ENCODE measurements at regions not wholly inside any gene's neighbourhood (a gene's known extent, or its start where the extent isn't known, plus 50 kb on each side); places are given as distances from the start of the nearest gene placed in this dataset.

- no peak for DNase-seq
- intact Hi-C loops (cut with DNase I): no loop called here
- WGBS, 3 donors: 51 to 65% (median 61%) methylated on average over 2 of the region's 2 CpGs
- ATAC-seq: no peak
- no peaks in the 10 kb centered on the region for H3K4me1 ChIP-seq
- no peak for TF ChIP-seq CTCF (IDR thresholded peaks at IDR 0.05)
- no peaks in the 10 kb centered on the region for H3K27me3 ChIP-seq (ENCODE audit: insufficient read depth in 3 of 3, low read length in 2 of 3)
- H3K27ac ChIP-seq: no peak overlapping the region
- no peak overlapping the region for H3K4me3 ChIP-seq
- no peaks in the 10 kb centered on the region for H3K9me3 ChIP-seq
- no peaks in the 10 kb centered on the region for H3K36me3 ChIP-seq (ENCODE audit: insufficient read depth in 1 of 2, low read depth in 1 of 2)
These were observed 412.0 kb downstream of the MEIS1 start for GRCh38 chr2:66846887-66847286.

DNA sequence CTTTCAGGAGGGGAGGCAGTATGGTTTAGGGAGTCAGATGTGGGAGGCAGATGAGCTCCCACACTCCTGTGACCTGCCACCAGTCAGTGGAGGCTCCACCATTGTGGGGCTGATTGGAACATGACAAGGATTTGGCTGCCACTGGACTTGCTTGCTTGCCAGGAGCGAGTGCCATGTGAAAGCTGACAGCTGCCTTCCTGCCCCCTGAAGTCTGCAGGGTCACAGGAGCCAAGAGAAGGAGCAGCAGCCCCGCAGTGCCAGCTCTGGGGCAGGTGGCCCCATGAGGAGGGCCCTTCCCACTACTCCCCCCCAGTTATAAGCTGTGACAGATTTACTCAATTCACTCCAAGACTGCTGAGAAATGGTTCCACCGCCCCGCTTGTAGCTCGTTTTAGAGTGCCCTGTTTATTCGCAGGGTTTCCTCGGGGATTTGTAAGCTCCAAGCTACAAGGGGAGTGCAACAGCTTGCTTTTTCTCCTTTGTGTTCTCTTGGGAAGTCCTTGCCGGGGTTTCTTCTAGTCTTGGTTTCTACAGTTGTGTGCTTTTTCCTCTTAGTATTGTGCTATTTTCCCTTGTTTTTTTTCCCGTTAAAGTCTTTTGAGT is 414.3 kb downstream of the MEIS1 start:
- DNase-seq (peak in 1 of 2 donors; percentile 39), ATAC-seq (peak in 1 of 4 donors; percentile 31)
- Histone ChIP-seq H3K9me3 (no peaks in the 10 kb centered on the region), H3K4me1 (no peaks in the 10 kb centered on the region), H3K27me3 (ENCODE audit: insufficient read depth in 3 of 3, low read length in 2 of 3) (peaks cover 0 to 1% (median 0%) of the 10 kb centered on the region in 3 donors), H3K36me3 (ENCODE audit: insufficient read depth in 1 of 2, low read depth in 1 of 2) (no peaks in the 10 kb centered on the region), H3K4me3 (no peak overlapping the region), H3K27ac (no peak overlapping the region)
- no peak for TF ChIP-seq CTCF (IDR thresholded peaks at IDR 0.05)
- 24 to 37% (median 24%) methylated on average over 9 of the region's 9 CpGs for WGBS, 3 donors
- intact Hi-C loops (cut with DNase I): no loop called here

GRCh38 chr2:66850376-66850775 is 415.5 kb downstream of the MEIS1 start:
- no peak for DNase-seq
- Histone ChIP-seq H3K9me3 (no peaks in the 10 kb centered on the region), H3K36me3 (ENCODE audit: insufficient read depth in 1 of 2, low read depth in 1 of 2) (no peaks in the 10 kb centered on the region), H3K27ac (no peak overlapping the region), H3K4me3 (no peak overlapping the region), H3K4me1 (no peaks in the 10 kb centered on the region), H3K27me3 (ENCODE audit: insufficient read depth in 3 of 3, low read length in 2 of 3) (peaks cover 0 to 4% (median 3%) of the 10 kb centered on the region in 3 donors)
- no peak for ATAC-seq
- intact Hi-C loops (cut with DNase I): no loop called here
- no peak for TF ChIP-seq CTCF (IDR thresholded peaks at IDR 0.05)
- 49 to 74% (median 58%) methylated on average over 10 of the region's 10 CpGs for WGBS, 3 donors

DNA sequence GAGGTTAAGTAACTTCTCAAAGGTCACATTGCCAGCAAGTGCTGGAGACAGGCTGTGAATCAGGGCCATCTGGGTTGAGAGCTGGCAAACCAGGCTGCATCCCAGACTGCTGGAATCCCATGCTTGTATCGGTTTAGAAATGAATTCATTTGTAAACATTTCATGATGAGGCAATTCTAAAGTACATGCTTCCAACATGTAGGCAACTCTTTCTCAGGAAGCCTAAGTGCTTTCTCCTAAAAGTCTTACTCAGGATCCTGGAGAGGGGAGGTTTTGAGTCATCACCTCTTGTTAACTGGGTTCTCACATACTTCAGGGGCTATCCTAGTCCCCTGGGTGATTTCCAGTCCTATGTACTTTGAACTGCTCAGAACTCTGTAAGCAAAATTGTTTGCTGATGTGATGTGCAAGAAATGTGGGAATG is 416.5 kb downstream of the MEIS1 start:
- WGBS, 3 donors: 55 to 65% (median 58%) methylated on average over 1 of the region's 1 CpG
- Histone ChIP-seq H3K27me3 (ENCODE audit: insufficient read depth in 3 of 3, low read length in 2 of 3) (peaks cover 0 to 4% (median 3%) of the 10 kb centered on the region in 3 donors), H3K27ac (no peak overlapping the region), H3K4me3 (no peak overlapping the region), H3K36me3 (ENCODE audit: insufficient read depth in 1 of 2, low read depth in 1 of 2) (no peaks in the 10 kb centered on the region), H3K9me3 (no peaks in the 10 kb centered on the region), H3K4me1 (no peaks in the 10 kb centered on the region)
- DNase-seq: peak in 1 of 2 donors; percentile 24
- TF ChIP-seq CTCF (IDR thresholded peaks at IDR 0.05): no peak
- intact Hi-C loops (cut with DNase I): no loop called here
- no peak for ATAC-seq

DNA sequence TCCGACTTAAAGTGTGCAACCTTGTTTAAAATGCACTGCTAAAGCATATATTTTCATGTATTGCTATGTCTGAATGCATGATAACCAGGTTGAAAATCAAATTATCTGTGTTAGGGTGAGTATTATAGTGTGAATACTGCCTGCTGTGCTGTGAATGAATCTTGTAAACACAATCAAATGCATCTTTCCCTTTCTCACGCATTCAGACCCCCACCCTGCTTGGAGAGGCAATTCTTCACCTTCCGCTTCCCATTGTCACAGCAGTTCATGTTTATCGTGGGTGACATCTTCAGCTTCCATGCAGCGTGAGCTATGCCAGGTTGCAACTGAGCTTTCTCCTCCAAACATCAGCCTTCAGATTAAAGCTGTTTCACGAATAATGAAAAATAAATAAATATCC is 418.0 kb downstream of the MEIS1 start:
- Histone ChIP-seq H3K4me1 (no peaks in the 10 kb centered on the region), H3K36me3 (ENCODE audit: insufficient read depth in 1 of 2, low read depth in 1 of 2) (no peaks in the 10 kb centered on the region), H3K27me3 (ENCODE audit: insufficient read depth in 3 of 3, low read length in 2 of 3) (peaks cover 0 to 4% (median 3%) of the 10 kb centered on the region in 3 donors), H3K4me3 (no peak overlapping the region), H3K27ac (no peak overlapping the region), H3K9me3 (no peaks in the 10 kb centered on the region)
- no peak for TF ChIP-seq CTCF (IDR thresholded peaks at IDR 0.05)
- no peak for ATAC-seq
- intact Hi-C loops (cut with DNase I): no loop called here
- 80 to 88% (median 81%) methylated on average over 6 of the region's 6 CpGs for WGBS, 3 donors
- no peak for DNase-seq

Measured in psoas muscle (tissue), 7 donors.